ENCODE measurements at regions not wholly inside any gene's neighbourhood (a gene's known extent, or its start where the extent isn't known, plus 50 kb on each side); places are given as distances from the start of the nearest gene placed in this dataset.

DNA sequence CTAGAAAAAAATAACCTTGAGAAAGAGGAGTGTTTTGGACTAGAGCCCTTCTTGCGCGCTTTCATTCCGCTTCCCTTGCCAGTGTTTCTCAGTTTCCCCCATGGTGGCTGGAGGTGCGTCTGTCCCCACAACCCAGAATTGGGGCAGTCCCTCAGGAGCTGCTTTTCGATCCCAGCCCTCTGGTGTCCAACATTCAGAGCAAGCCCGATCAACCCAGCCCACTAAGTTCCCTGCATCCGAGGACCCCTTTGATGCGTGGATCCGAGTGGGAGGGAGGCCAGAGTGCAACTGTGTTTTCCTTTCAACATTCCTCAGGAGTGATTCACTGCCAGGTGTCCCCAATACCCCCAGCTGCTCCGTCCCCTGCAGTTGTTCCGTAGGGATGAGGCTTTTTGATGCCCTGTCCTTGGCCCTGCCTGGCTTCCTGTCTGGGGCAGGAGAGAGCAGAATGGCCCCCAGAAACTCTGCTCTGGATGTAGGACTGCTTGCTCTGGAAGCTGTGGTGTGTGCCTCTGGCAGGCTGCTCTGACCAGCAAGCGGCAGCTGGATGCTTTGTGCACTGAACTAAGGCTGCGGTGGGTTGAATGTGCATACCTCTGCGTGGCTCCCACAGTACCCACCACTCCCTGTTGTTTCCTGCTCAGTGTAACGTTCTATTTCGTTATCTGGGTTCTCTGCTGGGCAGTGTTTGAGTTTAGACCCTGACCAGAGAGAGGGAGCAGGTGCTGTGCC, 117.5 kb downstream of the BOD1 start:
- H3K27me3 Mint-ChIP-seq (ENCODE audit: low read depth) = peaks cover 3% of the 10 kb centered on the region
- intact Hi-C loops (cut with micrococcal nuclease) = no loop called here
- no peak overlapping the region for H3K4me3 Mint-ChIP-seq
- H3K9me3 Mint-ChIP-seq = no peaks in the 10 kb centered on the region
- H3K4me1 Mint-ChIP-seq (ENCODE audit: low read depth) = no peaks in the 10 kb centered on the region
- no peaks in the 10 kb centered on the region for H3K36me3 Mint-ChIP-seq (ENCODE audit: low read depth)
- CTCF ChIA-PET = no interaction called here
- no peak for DNase-seq
- no peak overlapping the region for H3K27ac Mint-ChIP-seq

DNA sequence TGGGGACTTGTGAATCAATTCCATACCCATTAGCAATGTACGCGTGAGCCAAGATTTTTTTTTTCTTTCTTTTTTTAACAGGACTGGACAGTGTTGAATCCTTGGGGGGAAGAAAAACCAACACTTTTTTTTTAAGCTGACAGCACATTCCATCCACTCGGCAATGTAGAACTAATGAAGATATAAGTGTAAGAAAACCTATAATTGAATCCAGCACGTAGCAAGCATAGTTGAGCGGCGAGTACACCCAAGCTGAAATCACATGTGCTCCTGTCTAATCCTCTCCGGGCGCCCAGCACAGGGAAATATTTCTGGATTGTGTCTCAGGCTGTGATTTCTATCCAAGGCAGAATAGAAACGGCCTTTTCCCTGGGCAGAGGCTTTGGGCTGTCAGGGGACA, 118.2 kb downstream of the BOD1 start:
- H3K4me3 Mint-ChIP-seq = no peak overlapping the region
- intact Hi-C loops (cut with micrococcal nuclease) = no loop called here
- no peaks in the 10 kb centered on the region for H3K4me1 Mint-ChIP-seq (ENCODE audit: low read depth)
- no peak overlapping the region for H3K27ac Mint-ChIP-seq
- H3K36me3 Mint-ChIP-seq (ENCODE audit: low read depth) = no peaks in the 10 kb centered on the region
- no peaks in the 10 kb centered on the region for H3K9me3 Mint-ChIP-seq
- peaks cover 3% of the 10 kb centered on the region for H3K27me3 Mint-ChIP-seq (ENCODE audit: low read depth)
- no peak for DNase-seq
- CTCF ChIA-PET = no interaction called here

DNA sequence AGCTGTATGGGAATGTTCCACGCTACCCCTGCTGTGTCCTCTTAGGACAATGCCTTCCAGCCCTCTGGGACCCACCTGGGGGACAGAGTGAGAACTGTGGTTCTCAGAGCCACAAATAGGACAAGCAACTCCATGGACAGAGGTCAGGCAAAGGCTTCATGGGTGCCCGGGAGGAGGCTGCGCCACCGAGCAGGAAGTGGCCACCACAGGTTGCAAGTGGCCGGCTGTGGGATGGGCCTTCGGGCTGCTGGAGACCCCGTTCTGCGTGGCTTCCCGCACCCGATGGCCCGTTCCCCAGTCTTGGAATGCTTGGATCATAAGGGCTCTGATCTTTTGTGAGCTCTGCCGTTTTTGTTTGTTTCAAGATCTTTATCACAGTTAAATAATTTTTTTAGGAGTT, 118.8 kb downstream of the BOD1 start:
- intact Hi-C loops (cut with micrococcal nuclease) = no loop called here
- Mint-ChIP-seq H3K27ac (no peak overlapping the region), H3K4me1 (ENCODE audit: low read depth) (no peaks in the 10 kb centered on the region), H3K27me3 (ENCODE audit: low read depth) (peaks cover 3% of the 10 kb centered on the region), H3K4me3 (no peak overlapping the region), H3K9me3 (no peaks in the 10 kb centered on the region), H3K36me3 (ENCODE audit: low read depth) (no peaks in the 10 kb centered on the region)
- DNase-seq = no peak
- CTCF ChIA-PET = no interaction called here

DNA sequence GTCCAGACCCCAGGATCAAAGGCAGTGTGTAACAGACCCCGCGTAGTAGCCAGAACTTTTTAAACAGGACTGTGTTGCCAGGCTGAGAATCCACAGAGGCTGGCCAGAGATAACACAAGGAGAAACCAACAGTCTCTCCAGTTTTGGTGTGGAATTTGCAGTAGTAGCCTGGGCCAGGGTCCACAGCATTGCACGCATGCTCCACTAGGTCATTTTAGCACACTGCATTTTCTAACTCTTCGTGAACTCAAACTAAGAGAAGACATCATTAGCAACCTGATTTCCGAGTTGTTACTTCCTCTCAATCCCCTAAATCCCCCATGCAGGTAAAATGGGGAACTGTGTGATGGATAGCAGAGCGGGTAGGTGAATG, 119.6 kb downstream of the BOD1 start:
- no peaks in the 10 kb centered on the region for H3K9me3 Mint-ChIP-seq
- H3K27me3 Mint-ChIP-seq (ENCODE audit: low read depth) = peaks cover 4% of the 10 kb centered on the region
- H3K4me3 Mint-ChIP-seq = no peak overlapping the region
- no peaks in the 10 kb centered on the region for H3K36me3 Mint-ChIP-seq (ENCODE audit: low read depth)
- CTCF ChIA-PET = no interaction called here
- intact Hi-C loops (cut with micrococcal nuclease) = no loop called here
- H3K4me1 Mint-ChIP-seq (ENCODE audit: low read depth) = no peaks in the 10 kb centered on the region
- no peak overlapping the region for H3K27ac Mint-ChIP-seq
- DNase-seq = no peak

DNA sequence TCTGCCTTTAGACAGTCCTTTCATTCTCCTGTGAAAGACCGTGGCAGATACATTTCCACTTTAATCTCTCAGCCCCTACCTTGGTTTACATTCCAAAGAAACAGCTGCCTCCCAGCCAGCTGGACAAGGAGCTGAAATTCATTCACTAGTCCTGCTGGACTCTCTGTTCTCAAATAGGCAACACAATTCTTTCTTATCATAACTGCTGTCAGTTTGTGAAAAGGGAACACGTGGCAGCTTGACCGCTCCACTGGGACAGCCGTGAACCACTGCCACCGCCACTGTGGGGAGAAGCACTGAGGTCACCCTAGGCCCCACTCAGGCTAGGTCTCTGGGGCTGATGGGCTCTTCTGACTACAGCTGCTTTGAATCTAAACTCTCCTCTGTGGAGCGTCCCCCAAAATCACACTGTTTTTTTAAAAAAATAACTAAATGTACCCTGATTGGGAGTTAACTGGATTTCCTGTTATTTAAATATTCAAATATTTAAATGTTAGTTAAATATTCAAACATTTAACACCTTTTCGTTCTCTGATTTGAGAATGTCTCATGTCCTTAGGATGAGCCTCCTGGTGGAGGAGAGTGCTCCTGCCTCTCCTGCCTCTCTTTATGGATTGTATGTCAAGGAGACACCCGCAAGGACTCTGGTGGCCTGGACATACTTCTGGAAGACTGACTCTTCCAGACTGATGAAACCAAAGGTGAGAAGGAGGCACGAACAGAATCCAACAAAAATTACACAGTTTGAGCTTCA, 120.1 kb downstream of the BOD1 start:
- Mint-ChIP-seq H3K27ac (no peak overlapping the region), H3K4me3 (no peak overlapping the region), H3K4me1 (ENCODE audit: low read depth) (no peaks in the 10 kb centered on the region), H3K9me3 (no peaks in the 10 kb centered on the region), H3K27me3 (ENCODE audit: low read depth) (peaks cover 4% of the 10 kb centered on the region), H3K36me3 (ENCODE audit: low read depth) (no peaks in the 10 kb centered on the region)
- intact Hi-C loops (cut with micrococcal nuclease) = no loop called here
- DNase-seq = no peak
- CTCF ChIA-PET = no interaction called here

DNA sequence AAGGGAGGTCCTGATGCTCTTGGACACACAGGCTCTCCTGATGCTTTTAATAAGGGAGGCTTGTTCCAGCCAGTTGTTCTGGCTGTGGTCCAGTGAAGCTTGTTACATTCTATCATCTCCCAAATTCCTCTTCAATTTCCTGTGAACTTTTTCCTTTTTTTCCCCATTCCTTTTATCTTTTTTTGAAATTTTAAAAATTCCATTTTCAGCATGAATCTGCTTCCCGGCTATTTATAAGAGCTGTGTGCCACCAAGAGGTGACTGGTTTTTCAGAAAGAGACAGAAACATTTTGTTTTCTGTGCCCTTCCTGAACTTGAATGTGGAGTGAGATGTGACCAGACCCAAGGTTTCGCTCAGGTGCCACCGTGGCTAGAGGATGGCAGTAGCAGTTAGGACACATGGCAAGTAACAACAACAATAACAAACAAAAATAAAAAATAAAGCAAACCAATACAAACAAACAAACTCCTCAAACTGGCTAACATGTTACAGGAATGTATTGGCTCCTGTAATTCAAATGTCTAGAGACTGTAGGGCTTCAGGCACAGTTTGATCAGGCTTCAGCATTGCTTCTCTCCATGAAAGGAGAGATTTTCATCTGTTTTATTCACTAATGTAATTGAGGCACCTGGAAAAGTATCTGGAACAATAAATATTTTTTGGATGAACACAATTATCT, 121.1 kb downstream of the BOD1 start:
- Mint-ChIP-seq H3K36me3 (ENCODE audit: low read depth) (no peaks in the 10 kb centered on the region), H3K4me1 (ENCODE audit: low read depth) (no peaks in the 10 kb centered on the region), H3K9me3 (no peaks in the 10 kb centered on the region), H3K27me3 (ENCODE audit: low read depth) (peaks cover 6% of the 10 kb centered on the region), H3K4me3 (no peak overlapping the region), H3K27ac (no peak overlapping the region)
- CTCF ChIA-PET = no interaction called here
- DNase-seq = no peak
- intact Hi-C loops (cut with micrococcal nuclease) = no loop called here

DNA sequence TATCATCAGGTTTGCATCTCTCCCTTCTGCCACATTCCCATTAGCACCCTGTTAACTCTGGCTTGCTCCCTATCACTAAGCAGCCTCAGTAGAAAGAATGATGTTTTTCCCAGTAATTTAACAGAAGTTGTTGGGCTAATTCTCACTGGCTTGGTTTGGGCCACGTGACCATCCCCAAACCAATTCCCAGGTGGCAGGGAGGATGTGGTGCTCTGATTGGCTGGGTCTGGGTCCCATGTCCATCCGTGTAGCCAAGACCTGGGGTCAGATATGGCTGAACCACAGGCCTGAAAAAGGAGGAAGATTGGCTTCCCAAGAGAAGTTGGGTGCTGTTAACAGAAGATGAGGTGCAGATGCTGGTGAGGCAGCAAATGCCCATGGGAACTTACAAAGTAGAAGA, 122.0 kb downstream of the BOD1 start:
- intact Hi-C loops (cut with micrococcal nuclease) = no loop called here
- CTCF ChIA-PET = no interaction called here
- H3K9me3 Mint-ChIP-seq = no peaks in the 10 kb centered on the region
- peaks cover 8% of the 10 kb centered on the region for H3K27me3 Mint-ChIP-seq (ENCODE audit: low read depth)
- H3K27ac Mint-ChIP-seq = no peak overlapping the region
- no peaks in the 10 kb centered on the region for H3K4me1 Mint-ChIP-seq (ENCODE audit: low read depth)
- H3K4me3 Mint-ChIP-seq = no peak overlapping the region
- DNase-seq = no peak
- H3K36me3 Mint-ChIP-seq (ENCODE audit: low read depth) = no peaks in the 10 kb centered on the region

DNA sequence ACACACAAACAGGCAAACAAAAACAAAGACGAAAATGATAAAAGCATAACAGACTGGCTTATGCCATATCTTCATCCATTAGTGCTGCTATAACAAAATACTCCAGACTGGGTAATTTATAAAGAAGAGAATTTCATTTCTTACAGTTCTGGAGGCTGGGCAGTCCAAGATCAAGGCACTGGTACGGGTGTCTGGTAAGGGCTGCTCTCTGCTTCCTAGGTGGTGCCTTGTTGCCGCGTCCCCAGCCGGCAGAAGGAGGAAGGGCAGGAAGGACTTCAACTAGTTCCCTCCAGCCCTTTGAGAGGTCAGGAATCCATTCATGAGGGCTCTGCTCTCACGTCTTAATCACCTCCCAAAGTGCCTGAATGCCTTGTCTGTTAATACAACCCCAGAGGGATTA, 122.6 kb downstream of the BOD1 start:
- Mint-ChIP-seq H3K36me3 (ENCODE audit: low read depth) (no peaks in the 10 kb centered on the region), H3K4me1 (ENCODE audit: low read depth) (no peaks in the 10 kb centered on the region), H3K27me3 (ENCODE audit: low read depth) (peaks cover 8% of the 10 kb centered on the region), H3K4me3 (no peak overlapping the region), H3K9me3 (no peaks in the 10 kb centered on the region), H3K27ac (no peak overlapping the region)
- CTCF ChIA-PET = no interaction called here
- intact Hi-C loops (cut with micrococcal nuclease) = no loop called here
- DNase-seq = no peak

DNA sequence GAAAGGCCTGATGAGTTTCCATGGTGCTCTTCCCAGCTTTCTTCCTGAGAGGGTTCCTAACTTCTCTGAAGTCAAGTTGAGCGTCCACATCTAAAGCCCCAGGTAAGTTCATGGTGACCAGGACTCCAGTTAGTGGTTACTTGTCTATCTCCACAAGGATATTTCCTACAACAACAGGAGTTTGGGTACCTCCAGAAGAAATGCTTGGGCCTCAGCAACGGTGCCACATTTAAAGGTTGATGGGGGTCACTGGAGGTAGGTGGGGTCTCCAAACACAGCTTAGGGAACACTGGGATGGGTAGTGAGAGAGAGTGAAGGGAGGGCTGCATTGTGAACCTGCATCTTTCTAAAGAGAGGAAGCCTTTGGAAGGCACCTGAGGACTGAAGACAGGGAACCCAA, 123.4 kb downstream of the BOD1 start:
- intact Hi-C loops (cut with micrococcal nuclease) = no loop called here
- no peaks in the 10 kb centered on the region for H3K36me3 Mint-ChIP-seq (ENCODE audit: low read depth)
- no peak for DNase-seq
- H3K27ac Mint-ChIP-seq = no peak overlapping the region
- CTCF ChIA-PET = no interaction called here
- H3K27me3 Mint-ChIP-seq (ENCODE audit: low read depth) = peaks cover 8% of the 10 kb centered on the region
- H3K4me3 Mint-ChIP-seq = no peak overlapping the region
- H3K9me3 Mint-ChIP-seq = no peaks in the 10 kb centered on the region
- H3K4me1 Mint-ChIP-seq (ENCODE audit: low read depth) = no peaks in the 10 kb centered on the region

DNA sequence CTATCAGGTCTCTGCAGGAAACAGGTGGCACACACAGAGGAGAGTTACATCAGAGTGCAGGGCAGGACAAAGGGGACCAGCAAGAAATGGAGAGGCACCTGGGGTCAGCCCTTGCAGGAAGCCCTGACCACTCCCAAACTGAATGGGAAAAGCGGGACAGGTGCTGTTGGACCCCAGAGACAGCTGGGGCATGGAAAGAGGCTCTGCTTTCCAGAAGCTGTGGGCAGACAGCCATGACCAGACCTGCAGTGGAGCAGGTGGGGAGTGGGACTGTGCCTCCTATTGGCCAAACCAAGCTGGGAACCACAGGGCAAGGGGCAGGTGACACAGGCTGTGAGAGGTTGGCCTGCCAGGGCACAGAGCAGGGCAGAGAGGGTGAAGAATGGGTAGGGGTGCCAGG, 125.8 kb downstream of the BOD1 start:
- Mint-ChIP-seq H3K4me3 (no peak overlapping the region), H3K36me3 (ENCODE audit: low read depth) (no peaks in the 10 kb centered on the region), H3K27ac (no peak overlapping the region), H3K9me3 (no peaks in the 10 kb centered on the region), H3K27me3 (ENCODE audit: low read depth) (peaks cover 12% of the 10 kb centered on the region), H3K4me1 (ENCODE audit: low read depth) (no peaks in the 10 kb centered on the region)
- CTCF ChIA-PET = no interaction called here
- DNase-seq = no peak
- intact Hi-C loops (cut with micrococcal nuclease) = no loop called here

DNA sequence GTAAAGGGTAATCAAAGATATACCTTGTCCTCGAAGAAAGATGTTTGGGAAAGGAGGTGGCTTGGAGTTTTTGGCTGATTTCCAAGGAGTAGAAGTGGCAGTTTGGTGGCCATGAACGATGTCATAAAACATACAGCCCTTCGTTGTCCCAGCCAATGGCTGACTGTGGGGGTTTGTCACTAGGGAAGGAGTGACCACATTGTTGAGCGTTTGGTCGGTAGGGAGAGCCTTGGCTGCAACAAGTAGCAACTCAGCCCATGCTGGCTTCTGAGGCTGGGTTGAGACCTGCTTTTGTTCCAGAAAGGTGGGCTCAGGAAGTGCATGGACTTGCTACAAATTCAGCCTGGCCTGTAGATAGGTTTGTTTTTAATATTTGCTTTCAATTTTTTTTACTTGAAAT, 128.3 kb downstream of the BOD1 start:
- CTCF ChIA-PET = no interaction called here
- H3K36me3 Mint-ChIP-seq (ENCODE audit: low read depth) = no peaks in the 10 kb centered on the region
- no peak overlapping the region for H3K4me3 Mint-ChIP-seq
- H3K27ac Mint-ChIP-seq = no peak overlapping the region
- no peak for DNase-seq
- intact Hi-C loops (cut with micrococcal nuclease) = no loop called here
- H3K4me1 Mint-ChIP-seq (ENCODE audit: low read depth) = no peaks in the 10 kb centered on the region
- no peaks in the 10 kb centered on the region for H3K9me3 Mint-ChIP-seq
- peaks cover 9% of the 10 kb centered on the region for H3K27me3 Mint-ChIP-seq (ENCODE audit: low read depth)

DNA sequence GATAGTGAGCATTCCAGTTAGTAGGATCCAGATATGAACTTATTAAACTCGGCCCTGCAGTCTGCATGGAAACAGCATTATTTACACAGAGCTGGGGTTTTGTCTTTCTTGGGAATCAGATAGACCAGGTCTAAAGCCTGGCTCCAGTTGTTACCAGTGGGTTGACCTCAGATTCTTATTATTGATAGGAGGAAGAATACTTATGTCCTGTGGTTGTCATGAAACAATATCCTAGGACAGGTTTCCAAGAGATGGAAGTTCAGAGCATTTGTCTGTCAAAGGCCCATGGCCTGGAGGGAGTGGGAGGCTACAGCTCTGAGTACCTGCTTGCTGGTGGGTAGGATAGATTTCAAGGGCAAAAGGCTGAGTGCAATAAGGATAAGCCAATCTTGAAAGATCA, 129.2 kb downstream of the BOD1 start:
- CTCF ChIA-PET = interaction anchor here (0.7 kb wide), 1 partner anchor 12 kb away, joined by 3 read pairs; no protein-coding TSS in a partner anchor
- H3K36me3 Mint-ChIP-seq (ENCODE audit: low read depth) = no peaks in the 10 kb centered on the region
- peaks cover 8% of the 10 kb centered on the region for H3K27me3 Mint-ChIP-seq (ENCODE audit: low read depth)
- H3K4me1 Mint-ChIP-seq (ENCODE audit: low read depth) = no peaks in the 10 kb centered on the region
- no peak overlapping the region for H3K27ac Mint-ChIP-seq
- H3K4me3 Mint-ChIP-seq = no peak overlapping the region
- no peaks in the 10 kb centered on the region for H3K9me3 Mint-ChIP-seq
- intact Hi-C loops (cut with micrococcal nuclease) = no loop called here
- no peak for DNase-seq
